Cardiac muscle cell (in vitro differentiated cells and primary cell): ENCODE measurements at regions not wholly inside any gene's neighbourhood (a gene's known extent, or its start where the extent isn't known, plus 50 kb on each side); places are given as distances from the start of the nearest gene placed in this dataset.

ENCODE experiments used
- DNase-seq, 2 donors: peaks; one replicate each; pipeline versions ENCODE4 v3.0.0 to v3.0.0-alpha.2; 2010 to 2017; ENCODE audit warnings: low read depth in 1 of 2, low spot score in 1 of 2
- H3K27ac ChIP-seq: fragments of 200-600 bp; sonication (generic); 2 replicates; pipeline ENCODE4 v1.5.1; 2016
- H3K27me3 ChIP-seq: fragments of 200-600 bp; sonication (generic); 2 replicates; pipeline ENCODE4 v1.6.0; 2016; ENCODE audit warnings: control low read depth
- H3K36me3 ChIP-seq: fragments of 200-600 bp; sonication (generic); 2 replicates; pipeline ENCODE4 v1.5.1; 2016; ENCODE audit warnings: control low read depth
- H3K4me1 ChIP-seq: fragments of 200-600 bp; sonication (generic); 2 replicates; pipeline ENCODE4 v1.8.1; 2017; ENCODE audit warnings: low read depth, mild to moderate bottlenecking, mixed run types
- H3K4me3 ChIP-seq: fragments of 200-600 bp; sonication (generic); 2 replicates; pipeline ENCODE4 v1.5.1; 2016; ENCODE audit warnings: mild to moderate bottlenecking
- H3K9me3 ChIP-seq: fragments of 200-600 bp; sonication (generic); 2 replicates; pipeline ENCODE4 v1.5.1; 2017; ENCODE audit warnings: low read depth, mild to moderate bottlenecking, control low read depth
- CTCF ChIP-seq: IDR thresholded peaks from 2 replicates; pipeline ENCODE4 v1.5.1; 2012; ENCODE audit warnings: low read depth, mild to moderate bottlenecking, low read length

- Histone ChIP-seq H3K9me3 (no peaks in the 10 kb centered on the region), H3K36me3 (no peaks in the 10 kb centered on the region), H3K27ac (no peak overlapping the region), H3K27me3 (no peaks in the 10 kb centered on the region), H3K4me1 (peaks cover 28% of the 10 kb centered on the region), H3K4me3 (no peak overlapping the region)
- TF ChIP-seq CTCF = no peak
- DNase-seq = no peak
Observed at GRCh38 chr16:51761001-51761400, 609.9 kb upstream of the SALL1 start.

- DNase-seq = no peak
- Histone ChIP-seq H3K27me3 (peaks cover 5% of the 10 kb centered on the region), H3K36me3 (no peaks in the 10 kb centered on the region), H3K27ac (no peak overlapping the region), H3K4me3 (no peak overlapping the region), H3K4me1 (peaks cover 34% of the 10 kb centered on the region), H3K9me3 (no peaks in the 10 kb centered on the region)
- TF ChIP-seq CTCF = no peak
Observed at GRCh38 chr16:51759999-51760398, 608.9 kb upstream of the SALL1 start.

GRCh38 chr16:51759329-51759728, 608.3 kb upstream of the SALL1 start:
- Histone ChIP-seq H3K4me1 (peaks cover 35% of the 10 kb centered on the region), H3K27me3 (peaks cover 9% of the 10 kb centered on the region), H3K9me3 (no peaks in the 10 kb centered on the region), H3K4me3 (no peak overlapping the region), H3K36me3 (no peaks in the 10 kb centered on the region), H3K27ac (no peak overlapping the region)
- no peak for TF ChIP-seq CTCF
- peak in 1 of 2 donors; percentile 59 for DNase-seq

- DNase-seq = no peak
- no peaks in the 10 kb centered on the region for H3K9me3 ChIP-seq
- no peak overlapping the region for H3K4me3 ChIP-seq
- peaks cover 28% of the 10 kb centered on the region for H3K4me1 ChIP-seq
- H3K36me3 ChIP-seq = no peaks in the 10 kb centered on the region
- H3K27ac ChIP-seq = no peak overlapping the region
- peaks cover 10% of the 10 kb centered on the region for H3K27me3 ChIP-seq
- TF ChIP-seq CTCF = no peak
Observed at GRCh38 chr16:51757921-51758479, 606.9 kb upstream of the SALL1 start.

- Histone ChIP-seq H3K9me3 (no peaks in the 10 kb centered on the region), H3K27me3 (peaks cover 10% of the 10 kb centered on the region), H3K27ac (no peak overlapping the region), H3K36me3 (no peaks in the 10 kb centered on the region), H3K4me3 (no peak overlapping the region), H3K4me1 (peaks cover 26% of the 10 kb centered on the region)
- no peak for TF ChIP-seq CTCF
- peak in 1 of 2 donors; percentile 35 for DNase-seq
Observed at GRCh38 chr16:51757505-51757904, 606.4 kb upstream of the SALL1 start.

GRCh38 chr16:51757124-51757470, 606.0 kb upstream of the SALL1 start:
- no peaks in the 10 kb centered on the region for H3K36me3 ChIP-seq
- no peak for DNase-seq
- no peak for TF ChIP-seq CTCF
- peaks cover 10% of the 10 kb centered on the region for H3K27me3 ChIP-seq
- H3K27ac ChIP-seq = no peak overlapping the region
- peaks cover 23% of the 10 kb centered on the region for H3K4me1 ChIP-seq
- no peak overlapping the region for H3K4me3 ChIP-seq
- no peaks in the 10 kb centered on the region for H3K9me3 ChIP-seq
